HCT116 (cell line): ENCODE measurements at regions not wholly inside any gene's neighbourhood (a gene's known extent, or its start where the extent isn't known, plus 50 kb on each side); places are given as distances from the start of the nearest gene placed in this dataset.

Source experiments
- ATAC-seq: fragments of 200-7000 bp; cut with Tn5 transposase; 2 replicates; pipeline ENCODE4 v1.9.1; 2020; ENCODE audit warnings: mild to moderate bottlenecking, moderate library complexity
- BruUV-seq: library from RNA; stranded (reverse); fragments of 400-500 nt; replicated peaks from 2 replicates; lab custom pipeline; 2021; lab: Mats Ljungman, UMichigan
- CTCF ChIA-PET: fragments of 300-600 bp; sonication (Branson Sonifier 250); formaldehyde crosslinking; loops from one replicate; lab custom pipeline; 2021; ENCODE audit warnings: antibody characterized with exemption; lab: Charles Lee
- POLR2A ChIA-PET: fragments of 300-600, 350-600 bp; sonication (Branson Sonifier 250); formaldehyde crosslinking; loops from one replicate; lab custom pipeline; 2021; ENCODE audit warnings: antibody characterized with exemption; lab: Charles Lee
- RAD21 ChIA-PET, 2 experiments: fragments of 300-600 bp; sonication (Branson Sonifier 250); formaldehyde crosslinking; loops; one replicate each; lab custom pipeline; 2023; ENCODE audit warnings: low total read pairs in 2 of 2; ENCODE audit not compliant: uncharacterized antibody in 2 of 2, unreplicated experiment in 2 of 2, low non-redundant PET in 1 of 2; lab: Charles Lee
- DNase-seq: peaks from one replicate; pipeline ENCODE4 v3.0.0-alpha.2; 2010; ENCODE audit warnings: low read depth, low spot score
- H2AFZ ChIP-seq: fragments of 200-600 bp; shearing (Covaris generic), sonication (generic); 2 replicates; pipeline ENCODE4 v1.6.1; 2017; ENCODE audit warnings: low read depth, mixed run types, mixed read lengths, antibody characterized with exemption, low read length; ENCODE audit not compliant: poor library complexity, severe bottlenecking
- H3K27ac ChIP-seq: 2 replicates; pipeline ENCODE4 v1.5.1; 2012; ENCODE audit warnings: low read depth, low read length
- H3K27me3 ChIP-seq: fragments of 200-600 bp; sonication (generic); 2 replicates; pipeline ENCODE4 v1.6.1; 2016; ENCODE audit warnings: mixed run types, low read length, mixed read lengths; ENCODE audit not compliant: insufficient read depth
- H3K36me3 ChIP-seq, 2 experiments: fragments of 200-500 bp in 1 of 2; fragments of 200-600 bp in 1 of 2; sonication (Bioruptor generic) in 1 of 2; sonication (generic) in 1 of 2; 2 replicates each; pipeline versions ENCODE4 v1.5.1 to v1.6.1; 2014 to 2016; ENCODE audit warnings: low read length in 2 of 2, inconsistent platforms in 1 of 2, mixed read lengths in 1 of 2, mixed run types in 1 of 2; ENCODE audit not compliant: insufficient read depth in 2 of 2, control insufficient read depth in 1 of 2
- H3K4me1 ChIP-seq, 2 experiments: fragments of 200-600 bp in 1 of 2; sonication (generic) in 1 of 2; 2 replicates each; pipeline versions ENCODE4 v1.5.1 to v1.6.1; 2012 to 2017; ENCODE audit warnings: low read length in 2 of 2, inconsistent platforms in 1 of 2, mild to moderate bottlenecking in 1 of 2, mixed read lengths in 1 of 2, mixed run types in 1 of 2, moderate library complexity in 1 of 2; ENCODE audit not compliant: insufficient read depth in 2 of 2, control insufficient read depth in 1 of 2
- H3K4me2 ChIP-seq: fragments of 200-600 bp; sonication (generic); 2 replicates; pipeline ENCODE4 v1.6.1; 2017; ENCODE audit warnings: mixed run types, low read length, mixed read lengths
- H3K4me3 ChIP-seq, 2 experiments: fragments of 200-600 bp in 1 of 2; sonication (generic) in 1 of 2; replicated peaks in 1 of 2; 2 replicates each; pipeline ENCODE4 v1.5.1; 2011 to 2016; ENCODE audit warnings: low read length in 2 of 2, control low read depth in 1 of 2, low read depth in 1 of 2, mild to moderate bottlenecking in 1 of 2, mixed read lengths in 1 of 2, mixed run types in 1 of 2
- H3K79me2 ChIP-seq: fragments of 200-600 bp; sonication (generic); 2 replicates; pipeline ENCODE4 v1.6.1; 2017; ENCODE audit warnings: mild to moderate bottlenecking, mixed run types, low read length, moderate library complexity, mixed read lengths; ENCODE audit not compliant: insufficient read depth
- H3K9ac ChIP-seq: fragments of 200-600 bp; sonication (generic); 2 replicates; pipeline ENCODE4 v1.6.1; 2016; ENCODE audit warnings: low read length, mixed read lengths
- H3K9me2 ChIP-seq: fragments of 200-600 bp; sonication (generic), shearing (Covaris generic); 2 replicates; pipeline ENCODE4 v1.6.1; 2017; ENCODE audit warnings: mixed run types, mild to moderate bottlenecking, moderate library complexity; ENCODE audit not compliant: insufficient read depth
- H3K9me3 ChIP-seq, 2 experiments: fragments of 200-500 bp in 1 of 2; fragments of 200-600 bp in 1 of 2; sonication (Bioruptor generic) in 1 of 2; sonication (generic) in 1 of 2; 2 replicates each; pipeline ENCODE4 v1.6.1; 2014 to 2017; ENCODE audit warnings: low read length in 2 of 2, mixed read lengths in 2 of 2, inconsistent platforms in 1 of 2, low read depth in 1 of 2, mild to moderate bottlenecking in 1 of 2, mixed run types in 1 of 2, moderate library complexity in 1 of 2; ENCODE audit not compliant: control insufficient read depth in 1 of 2, insufficient read depth in 1 of 2
- H4K20me1 ChIP-seq: fragments of 200-600 bp; sonication (generic), shearing (Covaris generic); 2 replicates; pipeline ENCODE4 v1.6.1; 2017; ENCODE audit warnings: mixed run types, mild to moderate bottlenecking, moderate library complexity; ENCODE audit not compliant: insufficient read depth
- CEBPB ChIP-seq: IDR thresholded peaks from 2 replicates; pipeline ENCODE4 v1.6.1; 2012; ENCODE audit warnings: low read depth
- EGR1 ChIP-seq: IDR thresholded peaks from 2 replicates; pipeline ENCODE4 v1.6.1; 2012; ENCODE audit warnings: low read depth
- EZH2phosphoT487 ChIP-seq: fragments of 200-600 bp; IDR thresholded peaks from 2 replicates; pipeline ENCODE4 v1.6.1; 2018; ENCODE audit warnings: antibody characterized with exemption, borderline replicate concordance
- FOSL1 ChIP-seq: IDR thresholded peaks from 2 replicates; pipeline ENCODE4 v1.6.1; 2012; ENCODE audit warnings: low read depth
- JUND ChIP-seq: IDR thresholded peaks from 2 replicates; pipeline ENCODE4 v1.6.1; 2012
- POLR2A ChIP-seq: IDR thresholded peaks from 2 replicates; pipeline ENCODE4 v1.7.0; 2011; ENCODE audit warnings: borderline replicate concordance; ENCODE audit not compliant: insufficient read depth, insufficient read length; ENCODE audit errors: extremely low read depth
- POLR2AphosphoS5 ChIP-seq: IDR thresholded peaks from 2 replicates; pipeline ENCODE4 v1.6.1; 2011; ENCODE audit warnings: mild to moderate bottlenecking, low read depth, low read length, moderate library complexity
- RAD21 ChIP-seq: IDR thresholded peaks from 2 replicates; pipeline ENCODE4 v1.6.1; 2012; ENCODE audit warnings: low read depth, mild to moderate bottlenecking
- REST ChIP-seq: IDR thresholded peaks from 2 replicates; pipeline ENCODE4 v1.6.1; 2012; ENCODE audit warnings: low read depth
- SIN3A ChIP-seq: IDR thresholded peaks from 2 replicates; pipeline ENCODE4 v1.6.1; 2012; ENCODE audit warnings: low read depth
- SRF ChIP-seq: IDR thresholded peaks from 2 replicates; pipeline ENCODE4 v1.6.1; 2012; ENCODE audit warnings: low read depth
- ZFX ChIP-seq: fragments of 450-650 bp; IDR thresholded peaks from 2 replicates; pipeline ENCODE4 v1.6.1; 2017
- intact Hi-C: fragments of 100-400 bp; cut with micrococcal nuclease; formaldehyde crosslinking; loops from 2 replicates; pipeline ENCODE4 v1.10.0; 2022
- TF ChIP-seq, protein P1 (sequence below), 3 experiments: fragments of 200-600 bp in 1 of 3; sonication (generic) in 1 of 3; IDR thresholded peaks in 2 of 3; conservative IDR thresholded peaks in 1 of 3; 2 replicates each; pipeline ENCODE4 v1.5.1; 2012 to 2017; ENCODE audit warnings: low read depth in 2 of 3, low read length in 2 of 3, antibody characterized with exemption in 1 of 3, borderline replicate concordance in 1 of 3, control low read depth in 1 of 3, mild to moderate bottlenecking in 1 of 3, mixed read lengths in 1 of 3, mixed run types in 1 of 3, moderate library complexity in 1 of 3; ENCODE audit not compliant: insufficient read depth in 1 of 3
- TF ChIP-seq, protein P2 (sequence below): IDR thresholded peaks from 2 replicates; pipeline ENCODE4 v1.6.1; 2012

DNA sequence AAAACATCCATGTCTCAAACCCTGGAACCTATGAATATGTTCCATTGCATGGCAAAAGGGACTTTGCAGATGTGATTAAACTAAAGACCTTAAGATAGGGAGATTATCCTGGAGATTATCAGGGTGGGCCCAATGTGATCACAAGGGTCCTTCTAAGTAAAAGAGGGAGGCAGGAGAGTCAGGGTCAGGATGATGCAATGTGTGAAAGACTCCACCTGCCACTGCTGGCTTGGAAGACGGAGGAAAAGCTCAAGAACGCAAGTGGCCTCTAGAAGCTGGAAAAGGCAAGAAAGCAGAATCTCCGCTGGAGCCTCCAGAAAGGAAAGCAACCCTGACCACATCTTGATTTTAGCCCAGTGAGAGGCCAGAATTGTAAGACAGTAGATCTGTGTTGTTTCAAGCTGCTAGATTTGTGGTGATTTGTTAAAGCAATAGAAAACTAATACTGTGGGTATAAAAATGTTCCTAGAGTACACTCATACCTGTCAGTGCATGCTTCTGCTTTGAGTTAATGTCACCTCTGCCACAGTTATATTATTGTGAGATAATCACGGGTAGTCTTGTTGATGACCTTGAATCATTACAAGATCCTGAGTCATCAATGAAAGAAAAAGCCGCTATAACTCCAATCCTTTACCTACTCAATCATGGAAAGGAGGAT lies 93.5 kb upstream of the TNPO1 start:
- Histone ChIP-seq H3K4me1 (no peaks in the 10 kb centered on the region), H3K27me3 (no peaks in the 10 kb centered on the region), H2AFZ (no peak overlapping the region), H3K4me2 (no peak overlapping the region), H3K36me3 (no peaks in the 10 kb centered on the region), H3K27ac (no peak overlapping the region), H3K4me3 (no peak overlapping the region), H3K9ac (no peak overlapping the region), H3K9me3 (no peaks in the 10 kb centered on the region), H3K9me2 (no peaks in the 10 kb centered on the region), H3K79me2 (no peaks in the 10 kb centered on the region), H4K20me1 (no peaks in the 10 kb centered on the region)
- RAD21 ChIA-PET = no interaction called here
- TF ChIP-seq ZFX (no peak), EZH2phosphoT487 (no peak), REST (no peak), POLR2AphosphoS5 (no peak), POLR2A (no peak), JUND (no peak), RAD21 (no peak), CEBPB (no peak), SIN3A (no peak), EGR1 (no peak), FOSL1 (no peak), SRF (no peak)
- TF ChIP-seq, protein P1, sequence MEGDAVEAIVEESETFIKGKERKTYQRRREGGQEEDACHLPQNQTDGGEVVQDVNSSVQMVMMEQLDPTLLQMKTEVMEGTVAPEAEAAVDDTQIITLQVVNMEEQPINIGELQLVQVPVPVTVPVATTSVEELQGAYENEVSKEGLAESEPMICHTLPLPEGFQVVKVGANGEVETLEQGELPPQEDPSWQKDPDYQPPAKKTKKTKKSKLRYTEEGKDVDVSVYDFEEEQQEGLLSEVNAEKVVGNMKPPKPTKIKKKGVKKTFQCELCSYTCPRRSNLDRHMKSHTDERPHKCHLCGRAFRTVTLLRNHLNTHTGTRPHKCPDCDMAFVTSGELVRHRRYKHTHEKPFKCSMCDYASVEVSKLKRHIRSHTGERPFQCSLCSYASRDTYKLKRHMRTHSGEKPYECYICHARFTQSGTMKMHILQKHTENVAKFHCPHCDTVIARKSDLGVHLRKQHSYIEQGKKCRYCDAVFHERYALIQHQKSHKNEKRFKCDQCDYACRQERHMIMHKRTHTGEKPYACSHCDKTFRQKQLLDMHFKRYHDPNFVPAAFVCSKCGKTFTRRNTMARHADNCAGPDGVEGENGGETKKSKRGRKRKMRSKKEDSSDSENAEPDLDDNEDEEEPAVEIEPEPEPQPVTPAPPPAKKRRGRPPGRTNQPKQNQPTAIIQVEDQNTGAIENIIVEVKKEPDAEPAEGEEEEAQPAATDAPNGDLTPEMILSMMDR (IDR thresholded peaks at IDR 0.05 in 2 of 3, conservative IDR thresholded peaks at IDR 0.05 in 1 of 3; ENCODE audit: borderline replicate concordance in 1 of 3, insufficient read depth in 1 of 3, low read depth in 2 of 3, low read length in 2 of 3) = no peak
- TF ChIP-seq, protein P2, sequence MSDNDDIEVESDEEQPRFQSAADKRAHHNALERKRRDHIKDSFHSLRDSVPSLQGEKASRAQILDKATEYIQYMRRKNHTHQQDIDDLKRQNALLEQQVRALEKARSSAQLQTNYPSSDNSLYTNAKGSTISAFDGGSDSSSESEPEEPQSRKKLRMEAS = no peak
- DNase-seq (no peak), ATAC-seq (no peak)
- BruUV-seq = no TSS peak
- CTCF ChIA-PET = no interaction called here
- intact Hi-C loops = no loop called here
- POLR2A ChIA-PET = no interaction called here
